Putamen (tissue), 1 donor: ENCODE measurements at regions not wholly inside any gene's neighbourhood (a gene's known extent, or its start where the extent isn't known, plus 50 kb on each side); places are given as distances from the start of the nearest gene placed in this dataset.

Experiments
- DNase-seq: peaks from one replicate; pipeline ENCODE4 v3.0.0-alpha.2; 2016; ENCODE audit warnings: low spot score

DNA sequence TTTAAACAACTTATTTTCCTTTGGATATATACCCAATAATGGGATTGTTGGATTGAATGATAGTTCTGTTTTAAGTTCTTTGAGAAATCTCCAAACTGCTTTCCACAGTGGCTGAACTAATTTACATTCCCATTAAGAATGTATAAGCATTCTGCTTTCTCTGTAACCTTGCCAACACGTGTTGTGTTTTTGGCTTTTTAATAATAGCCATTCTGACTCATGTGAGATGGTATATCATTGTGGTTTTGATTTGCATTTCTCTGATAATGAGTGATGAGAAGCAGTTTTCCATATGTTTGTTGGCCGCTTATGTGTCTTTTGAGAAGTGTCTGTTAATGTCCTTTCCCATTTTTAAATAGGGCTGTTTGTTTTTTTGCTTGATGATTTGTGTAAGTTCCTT, 155.6 kb upstream of the PITX2 start:
- DNase-seq = no peak

DNA sequence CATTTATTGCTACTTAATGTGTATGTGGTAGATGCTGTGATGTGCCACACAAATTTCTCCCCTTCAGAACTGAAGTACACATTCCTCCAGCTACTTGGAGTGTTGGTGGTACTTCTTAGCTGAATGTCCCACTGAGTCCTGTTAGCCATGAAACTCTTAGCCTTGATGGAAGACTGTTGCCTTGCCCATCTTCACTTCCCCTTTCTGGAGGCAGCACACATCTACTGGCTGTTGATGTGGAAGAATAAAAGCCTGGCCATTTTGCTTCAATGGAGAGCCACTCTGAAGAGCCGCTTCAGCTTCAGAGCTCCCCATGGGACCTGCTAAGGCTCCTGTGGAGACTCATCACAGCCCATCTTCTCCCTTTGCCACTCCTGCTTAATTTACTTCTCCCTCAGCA, 157.7 kb upstream of the PITX2 start:
- DNase-seq = no peak

DNA sequence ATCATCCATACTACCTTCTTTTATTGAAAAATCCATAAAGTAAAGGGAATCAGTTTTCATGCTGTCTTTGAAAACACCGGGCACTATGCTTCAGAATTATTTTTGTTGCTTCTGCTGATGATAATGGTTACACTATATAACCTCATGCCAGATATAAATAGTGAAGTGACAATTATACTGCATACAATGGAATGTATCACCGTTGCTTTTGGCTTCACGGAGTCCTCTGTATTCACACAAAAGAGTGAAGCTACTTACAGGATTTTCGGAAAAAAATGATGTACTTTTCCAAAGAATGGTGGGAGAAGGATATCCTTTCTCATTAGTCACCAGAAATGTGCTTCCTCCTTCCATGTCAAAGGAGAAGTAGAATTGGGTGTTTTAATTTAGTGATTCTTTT, 159.1 kb upstream of the PITX2 start:
- no peak for DNase-seq

DNA sequence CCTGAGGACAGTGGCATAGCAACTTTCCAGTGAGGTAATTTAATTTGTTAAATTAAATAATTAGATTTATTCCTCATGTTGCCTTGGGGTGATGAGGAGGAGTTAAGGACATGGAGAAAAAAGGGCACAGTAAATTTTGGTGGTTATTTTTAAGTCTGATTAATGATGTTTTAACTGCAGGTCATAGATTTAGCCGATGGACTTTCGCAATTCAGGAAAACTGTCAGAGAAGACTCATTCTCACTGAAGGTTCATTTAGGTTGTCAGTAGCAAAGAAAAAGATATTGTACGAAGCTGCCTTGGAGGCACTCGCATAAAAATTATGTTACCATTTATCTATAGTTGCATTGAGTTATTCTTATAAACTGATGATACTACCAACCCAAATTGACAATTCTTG, 164.2 kb upstream of the PITX2 start:
- no peak for DNase-seq

DNA sequence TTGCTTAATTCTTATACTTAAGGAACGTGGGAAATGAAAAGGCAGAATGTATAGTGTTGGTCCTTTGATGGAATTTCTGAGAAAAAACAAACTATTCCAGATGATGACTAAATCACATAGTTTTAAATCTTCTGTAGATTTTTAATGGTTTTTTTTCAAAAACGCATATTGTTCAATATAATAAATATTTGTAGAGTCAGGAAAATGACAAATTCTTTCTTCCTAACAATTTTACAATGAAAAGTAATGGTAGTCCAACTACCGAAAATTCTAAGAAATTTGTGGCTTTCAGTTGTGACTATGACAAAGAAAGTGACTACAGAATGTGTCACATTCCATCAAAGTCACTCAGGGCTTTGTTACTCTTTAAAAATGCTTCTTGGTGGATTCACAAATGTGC, 164.8 kb upstream of the PITX2 start:
- DNase-seq = no peak

DNA sequence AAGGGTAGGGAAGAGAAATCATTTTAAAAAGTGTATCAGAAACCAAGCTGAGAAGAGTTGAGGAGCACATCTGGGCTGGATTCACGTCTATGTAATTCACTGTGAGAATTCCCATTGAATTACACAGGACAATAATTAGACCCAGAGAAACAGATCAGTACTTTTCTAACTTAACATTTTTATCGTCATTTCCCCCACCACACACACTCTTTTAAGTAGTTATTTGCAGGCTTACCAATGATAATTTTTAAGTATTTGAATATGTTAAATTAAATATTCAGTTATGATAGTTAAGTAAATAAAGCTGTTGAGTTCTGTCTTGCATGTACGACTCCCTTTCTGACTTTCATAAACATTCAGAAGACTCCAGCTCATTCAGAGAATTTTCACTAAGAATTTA, 165.4 kb upstream of the PITX2 start:
- no peak for DNase-seq

DNA sequence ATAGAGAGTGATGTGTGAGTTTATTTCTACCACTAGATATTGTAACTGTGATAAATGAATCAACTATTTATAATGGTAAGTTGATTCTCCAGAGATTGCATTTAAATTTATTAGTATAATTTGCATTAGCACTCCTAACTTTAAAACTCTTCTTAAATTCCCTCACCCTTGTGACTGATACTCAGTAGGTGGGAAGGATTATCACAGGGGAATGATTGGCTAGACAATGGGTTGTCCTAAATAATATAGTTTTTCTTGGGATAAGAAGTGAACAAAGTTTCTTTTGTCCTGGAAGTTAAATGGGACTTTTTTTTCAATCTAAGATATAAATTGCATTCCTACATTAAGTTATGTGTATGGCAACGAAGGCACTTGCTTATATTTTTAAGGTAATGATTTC, 169.2 kb upstream of the PITX2 start:
- DNase-seq = no peak

DNA sequence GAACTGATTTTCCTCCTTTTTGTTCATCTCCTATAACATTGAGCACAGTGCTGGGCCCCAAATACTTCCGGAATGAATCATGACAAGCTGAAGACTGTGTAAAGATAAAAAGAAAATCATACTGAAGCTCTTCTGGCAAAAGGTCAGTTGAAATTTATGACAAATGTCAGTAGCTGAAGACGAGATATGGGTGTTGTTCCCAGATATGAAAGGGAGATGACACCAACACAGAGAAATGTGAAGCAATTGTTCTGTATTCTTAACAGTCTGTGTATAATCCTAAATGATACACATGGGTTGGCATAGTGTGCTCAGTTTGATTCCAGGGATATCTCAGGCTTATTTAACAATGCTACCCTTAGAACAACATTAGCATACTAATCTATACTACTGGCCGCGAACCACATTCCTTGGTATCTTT, 170.5 kb upstream of the PITX2 start:
- DNase-seq = no peak

DNA sequence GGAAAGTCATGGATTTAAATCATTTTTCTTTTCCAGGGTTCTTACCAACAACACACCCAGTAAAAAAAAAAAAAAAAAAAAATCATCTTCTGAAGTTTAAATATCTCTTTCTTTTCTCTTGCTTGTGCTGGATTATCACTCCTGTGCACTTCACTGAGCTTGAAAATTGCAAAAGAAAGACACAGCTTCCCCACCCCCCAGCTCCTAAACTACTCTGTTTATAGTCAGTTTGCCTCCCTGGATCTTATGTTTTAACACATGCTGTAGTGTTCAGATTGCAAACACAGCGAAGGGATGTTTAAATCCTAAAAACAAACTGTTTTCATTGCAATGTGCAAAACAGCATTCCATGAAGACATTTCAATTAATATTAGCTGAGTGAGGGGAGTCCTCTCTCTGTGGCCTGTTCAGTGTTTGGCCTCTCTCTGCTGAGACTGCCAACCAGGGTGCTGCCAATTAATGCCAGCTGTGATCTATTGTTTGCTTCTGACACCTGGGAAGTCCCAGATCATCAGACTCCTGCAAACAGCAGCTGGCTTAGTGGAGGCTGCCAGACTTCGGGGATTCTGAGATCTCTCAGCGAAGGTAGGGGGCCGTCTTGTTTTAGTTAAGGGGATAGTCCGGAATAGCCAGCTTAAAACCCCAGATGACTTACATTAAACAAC, 171.1 kb upstream of the PITX2 start:
- DNase-seq = no peak

DNA sequence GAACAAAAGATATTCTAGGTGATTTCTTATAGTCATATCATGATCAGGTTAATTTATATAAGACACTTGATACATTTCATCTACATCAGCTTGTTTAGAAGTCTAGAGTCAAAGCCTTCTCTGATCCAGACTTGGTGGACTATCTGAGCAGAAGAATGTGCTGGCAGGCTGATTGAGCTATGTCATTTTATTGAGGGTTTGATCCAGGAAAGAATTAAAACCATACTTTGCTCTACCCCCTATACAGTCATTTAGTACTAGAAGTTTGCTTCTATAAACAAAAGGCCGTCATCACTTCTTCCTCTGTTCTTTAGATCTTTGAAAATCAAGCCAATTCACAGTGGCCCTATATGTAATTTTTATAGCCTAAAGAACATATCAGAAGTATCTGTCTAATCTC, 173.1 kb upstream of the PITX2 start:
- DNase-seq = no peak

DNA sequence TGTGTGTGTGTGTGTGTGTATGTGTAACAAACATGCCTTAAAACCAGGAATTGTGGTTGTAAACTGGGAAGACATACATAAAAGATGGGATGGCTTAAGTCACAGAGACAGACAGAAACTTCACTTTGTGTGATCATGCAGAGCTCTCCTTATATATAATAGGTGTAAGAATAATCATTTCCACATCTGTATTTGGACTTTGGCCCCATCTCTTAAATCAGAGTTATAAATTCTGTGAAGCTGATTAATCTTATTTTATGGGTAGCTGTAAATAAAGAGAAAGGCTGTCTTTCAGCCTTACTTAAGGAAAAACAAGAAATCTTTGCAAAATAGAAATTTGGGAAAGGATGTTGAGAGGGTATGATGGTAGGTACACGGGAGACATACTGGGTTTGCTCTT, 174.6 kb upstream of the PITX2 start:
- DNase-seq = no peak

DNA sequence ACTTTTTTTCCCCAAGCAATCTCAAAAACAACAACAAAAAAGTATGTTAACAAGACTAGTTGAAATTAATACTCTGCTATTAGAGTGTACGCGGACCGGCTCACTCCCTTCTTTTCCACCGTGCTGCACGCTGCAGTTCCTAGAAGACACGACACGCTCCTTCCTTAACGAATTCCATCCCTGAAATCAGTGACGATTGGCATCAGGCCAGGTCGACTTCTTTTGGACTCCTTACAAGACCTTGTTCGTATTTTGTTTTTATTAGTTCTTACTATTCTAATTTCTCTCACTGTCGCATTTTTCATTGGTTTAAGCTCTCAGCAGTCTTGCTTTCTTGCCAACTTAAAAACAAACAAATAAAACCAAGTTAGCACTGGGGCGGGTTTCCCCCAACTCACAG, 175.8 kb upstream of the PITX2 start:
- no peak for DNase-seq

DNA sequence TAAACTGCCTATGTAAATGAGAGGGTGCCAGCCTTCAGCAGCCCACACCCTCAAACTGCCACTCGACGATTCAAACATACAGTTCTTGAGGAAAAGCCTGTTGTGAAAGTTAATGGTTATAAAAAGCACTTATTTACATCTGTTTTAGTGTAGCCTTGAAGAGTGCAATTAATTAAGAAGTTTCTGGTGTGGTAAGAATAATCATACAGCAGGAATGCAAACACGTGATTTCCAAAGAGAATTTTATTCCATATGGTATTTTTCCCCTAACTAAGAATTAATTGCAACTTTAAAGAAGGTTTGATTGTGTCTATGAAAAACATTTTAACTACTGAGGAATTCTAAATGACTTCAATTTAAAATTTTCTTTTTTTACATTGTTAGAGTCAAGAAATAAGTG, 176.3 kb upstream of the PITX2 start:
- DNase-seq = no peak

DNA sequence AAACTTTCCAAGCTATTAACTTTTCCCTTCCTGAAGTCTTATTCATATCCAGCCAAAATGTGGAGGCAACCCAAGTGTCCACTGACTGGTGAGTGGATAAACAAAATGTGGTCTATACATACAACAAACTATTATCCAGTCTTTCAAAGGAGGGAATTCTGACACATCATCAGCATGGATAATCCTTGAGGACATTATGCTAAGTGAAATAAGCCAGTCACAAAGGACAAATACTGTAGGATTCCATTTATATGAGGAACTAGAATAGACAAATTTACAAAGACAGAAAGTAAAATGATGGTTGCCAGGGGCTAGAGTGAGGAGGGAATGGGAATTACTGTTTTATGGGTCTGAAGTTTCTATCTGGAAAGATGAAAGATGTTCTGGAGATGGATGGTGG, 178.7 kb upstream of the PITX2 start:
- DNase-seq = no peak

DNA sequence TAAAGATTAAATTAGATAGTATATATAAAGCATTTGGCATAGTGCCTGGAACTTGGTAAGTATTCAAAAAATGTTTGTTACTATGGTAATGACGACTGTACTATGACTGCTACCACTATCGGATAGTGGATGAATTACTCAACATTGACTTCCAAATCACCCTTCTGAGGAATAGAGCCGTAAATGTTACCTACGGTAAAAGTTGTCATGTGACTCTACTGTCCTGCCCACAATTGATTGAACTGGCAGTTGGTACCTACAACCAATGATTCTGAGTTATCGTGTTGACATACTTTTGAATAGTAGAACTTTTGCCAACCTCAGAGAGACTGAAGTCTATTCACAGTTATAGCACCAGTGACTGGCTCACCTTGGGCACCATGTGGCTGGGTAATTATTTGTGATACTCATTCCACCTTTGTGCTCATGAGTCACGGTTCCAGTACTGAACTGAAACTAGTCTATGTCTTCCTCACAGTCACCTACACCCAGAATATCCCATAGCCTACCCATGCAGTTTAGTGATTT, 185.5 kb upstream of the PITX2 start:
- DNase-seq = no peak

DNA sequence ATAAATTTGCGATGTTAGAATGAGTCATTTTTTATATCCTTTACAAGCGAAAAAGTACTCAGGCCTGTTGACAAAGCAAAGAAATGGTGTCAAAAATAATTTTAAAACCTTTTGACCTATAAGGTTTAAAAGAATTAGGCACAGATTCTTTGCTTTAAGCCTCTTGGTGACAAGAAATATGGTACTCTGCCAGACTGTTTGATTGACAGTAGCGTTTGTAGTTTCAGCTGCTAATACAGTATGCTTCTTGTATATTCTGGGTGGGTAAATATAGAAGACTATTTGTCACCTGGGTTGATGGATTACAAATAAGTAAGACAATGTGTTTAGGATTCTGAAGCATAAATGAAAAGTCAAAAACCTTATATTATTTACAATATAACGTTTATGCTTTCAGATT, 193.1 kb upstream of the PITX2 start:
- DNase-seq = no peak

DNA sequence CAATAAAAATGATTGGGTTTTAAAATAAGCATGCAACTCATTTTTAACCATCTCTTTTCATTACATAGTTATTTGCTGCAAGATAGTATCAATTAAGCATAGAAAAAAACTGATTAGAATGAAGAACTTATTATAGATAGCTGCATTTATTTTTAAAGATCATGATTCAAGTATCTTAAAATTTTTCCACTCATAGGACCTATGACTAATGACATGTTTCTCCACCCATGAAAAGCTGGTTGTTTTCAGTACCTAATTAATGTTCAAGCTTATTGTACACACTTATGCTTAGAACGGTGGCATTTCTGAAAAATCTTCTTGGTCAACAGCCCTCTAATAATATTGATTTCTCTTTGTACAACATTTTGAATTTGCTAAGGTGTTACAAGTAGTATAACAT, 193.5 kb upstream of the PITX2 start:
- no peak for DNase-seq

DNA sequence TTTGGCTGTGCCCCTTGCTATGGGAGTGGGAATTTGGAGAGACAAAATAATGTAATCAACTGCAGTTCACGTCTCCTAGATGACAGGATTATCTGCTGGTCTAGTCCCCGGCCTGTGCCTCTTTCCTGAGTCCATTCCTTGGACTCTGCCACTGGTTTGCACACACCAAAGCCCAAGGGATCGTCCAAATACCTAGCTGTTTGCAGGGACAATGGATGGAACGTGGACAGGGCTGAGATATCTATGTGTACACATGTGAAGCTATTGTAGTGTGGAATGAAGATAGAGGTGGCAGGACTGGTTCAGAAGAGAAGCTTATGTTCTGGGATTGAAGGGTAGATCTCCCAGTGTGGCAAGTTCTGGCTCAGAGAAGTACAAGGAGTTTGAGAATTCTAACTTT, 198.3 kb upstream of the PITX2 start:
- DNase-seq = no peak

DNA sequence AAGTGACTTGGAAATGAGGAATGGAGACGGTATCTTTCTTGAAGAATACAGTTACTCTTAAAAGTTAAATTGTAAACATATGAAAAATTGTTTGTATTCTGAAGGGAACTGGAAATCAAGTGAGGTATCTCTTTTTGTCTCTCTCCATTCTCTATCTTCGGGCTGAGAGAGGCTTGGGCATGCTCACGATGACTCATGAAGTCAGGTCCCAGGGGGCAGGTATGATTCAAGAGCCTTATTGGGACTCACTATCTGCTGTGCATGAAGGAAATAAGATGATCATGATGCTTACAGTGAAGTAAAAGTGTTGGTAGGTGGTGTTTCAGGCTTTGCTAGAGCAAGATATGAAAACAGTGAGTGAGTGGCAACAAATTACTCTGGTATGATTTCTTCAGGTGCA, 200.4 kb upstream of the PITX2 start:
- no peak for DNase-seq

DNA sequence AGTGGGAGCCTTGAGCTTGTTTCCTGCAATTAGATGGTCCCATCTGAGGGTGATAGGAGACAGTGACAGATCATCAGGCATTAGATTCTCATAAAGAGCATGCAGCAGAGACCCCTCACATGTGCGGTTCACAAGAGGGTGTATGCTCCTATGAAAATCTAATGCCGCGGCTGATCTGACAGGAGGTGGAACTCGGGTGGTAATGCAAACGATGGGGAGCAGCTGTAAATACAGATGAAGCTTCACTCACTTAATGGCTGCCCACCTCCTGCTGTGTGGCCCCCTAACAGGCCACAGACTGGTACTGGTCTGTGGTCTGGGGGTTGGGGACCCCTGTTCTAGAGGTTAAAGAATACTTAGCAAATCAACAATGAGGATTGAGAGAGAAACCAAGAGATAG, 201.5 kb upstream of the PITX2 start:
- no peak for DNase-seq

DNA sequence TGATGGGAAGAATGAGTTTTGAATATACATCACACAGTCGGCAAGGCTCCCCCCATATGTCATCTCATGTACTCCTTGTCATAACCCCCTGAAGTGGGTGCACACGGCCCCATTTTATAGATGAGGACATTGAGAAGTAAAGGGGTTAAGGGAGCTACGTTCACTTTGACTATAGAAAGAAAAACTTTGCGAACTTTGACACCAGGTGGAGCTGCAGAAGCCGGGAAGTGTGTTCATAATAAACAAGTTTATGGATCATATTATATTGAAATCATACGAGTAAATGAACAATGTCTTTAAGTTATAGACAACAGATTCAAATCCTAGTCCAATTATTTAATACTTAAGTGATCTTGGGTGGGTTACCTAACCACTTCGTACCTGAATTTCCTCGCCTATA, 203.8 kb upstream of the PITX2 start:
- no peak for DNase-seq

DNA sequence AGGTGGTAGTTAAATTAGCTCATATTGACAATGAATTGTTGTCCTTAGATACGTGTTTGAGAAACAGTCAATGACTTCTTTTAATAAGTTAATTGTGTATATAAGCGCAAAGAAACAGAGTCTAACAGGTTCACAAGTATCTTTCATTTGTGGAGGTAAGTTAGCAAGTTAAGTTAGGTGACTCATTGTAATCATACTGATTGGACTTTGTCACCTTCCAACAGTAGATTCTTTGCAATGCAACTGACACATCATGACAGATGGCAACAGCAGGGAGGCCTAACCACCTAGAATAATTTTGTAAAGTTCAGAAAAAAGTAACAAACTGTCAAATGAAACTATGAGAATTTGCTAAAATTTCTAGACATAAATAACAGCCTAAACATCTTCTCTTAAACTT, 207.6 kb upstream of the PITX2 start:
- DNase-seq = no peak

DNA sequence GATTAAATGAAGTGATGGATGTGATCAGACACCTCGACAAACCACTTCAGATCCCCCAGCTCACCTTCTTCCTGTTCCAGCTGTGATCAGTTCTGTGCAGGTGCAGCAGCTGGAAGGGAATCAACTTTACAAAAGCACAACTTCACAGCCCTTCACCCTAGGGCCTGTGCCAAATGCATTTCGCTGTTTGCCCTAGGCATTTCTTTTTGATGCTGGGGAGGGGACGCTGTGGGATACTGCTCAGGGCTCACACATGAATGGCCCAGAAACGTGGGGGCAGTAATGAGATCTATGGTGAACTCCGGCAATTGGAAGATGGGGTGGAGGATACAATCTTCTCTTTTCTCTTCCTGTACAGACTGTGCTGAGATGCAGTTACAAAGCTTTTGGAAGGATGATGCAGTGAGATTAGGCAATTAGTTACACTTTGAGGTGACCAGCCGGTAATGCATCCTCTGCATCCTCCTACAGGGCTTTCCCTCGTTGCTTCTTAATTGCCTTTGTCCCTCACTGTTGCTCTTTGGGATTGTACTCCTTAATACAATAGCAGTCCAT, 215.1 kb upstream of the PITX2 start:
- no peak for DNase-seq

DNA sequence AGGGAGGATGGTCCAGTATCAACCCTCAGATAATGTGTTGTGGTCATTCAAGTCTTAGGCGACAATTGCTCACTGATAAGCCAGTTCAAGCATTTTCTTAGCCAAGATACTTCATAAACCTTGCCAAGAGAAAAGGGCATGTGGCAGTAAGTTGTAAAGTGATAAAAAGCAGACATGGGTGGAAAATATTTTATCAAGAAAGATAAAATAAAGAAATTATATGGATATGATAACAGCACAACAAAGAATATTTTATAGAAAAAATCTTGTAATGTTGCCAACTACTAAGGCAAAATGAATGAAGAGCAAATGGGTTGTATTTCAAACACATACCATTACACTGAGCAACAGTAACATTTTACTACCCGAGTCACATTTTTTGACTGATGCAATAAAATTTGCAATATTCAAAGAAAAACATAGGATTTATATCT, 217.4 kb upstream of the PITX2 start:
- DNase-seq = no peak
